Activated CD4-positive, alpha-beta T cell treated with anti-CD3 and anti-CD28 coated beads, Interleukin-2, Interleukin-4, amounts not matched to agents 100 ng/mL and 50 ng/mL, durations not matched to agents 16 hours and 8 hours (primary cell): ENCODE measurements at regions not wholly inside any gene's neighbourhood (a gene's known extent, or its start where the extent isn't known, plus 50 kb on each side); places are given as distances from the start of the nearest gene placed in this dataset.
"Not testable (repeated sequence)": the region's sequence is repeated elsewhere in the genome, so short reads cannot be mapped to it uniquely, and the experiment has no call there.

Experiments used
- DNase-seq: peaks from one replicate; pipeline ENCODE4 v3.0.0-alpha.2; 2020; ENCODE audit warnings: low spot score

GRCh38 chr5:23721336-23721735, 213.9 kb downstream of the PRDM9 start:
- no peak for DNase-seq

- DNase-seq: no peak
These were observed 219.9 kb downstream of the PRDM9 start for GRCh38 chr5:23727271-23727670.

- DNase-seq: no peak
These were observed 222.6 kb downstream of the PRDM9 start for GRCh38 chr5:23730023-23730422.

GRCh38 chr5:23740029-23740428, 232.6 kb downstream of the PRDM9 start:
- no peak for DNase-seq

GRCh38 chr5:23742701-23743100, 235.3 kb downstream of the PRDM9 start:
- no peak for DNase-seq

GRCh38 chr5:23755906-23756305, 248.5 kb downstream of the PRDM9 start:
- no peak for DNase-seq

- no peak for DNase-seq
These were observed 249.4 kb downstream of the PRDM9 start for GRCh38 chr5:23756779-23757178.

- DNase-seq: no peak
These were observed 255.8 kb downstream of the PRDM9 start for GRCh38 chr5:23763170-23763569.

GRCh38 chr5:23776684-23777083, 269.3 kb downstream of the PRDM9 start:
- no peak for DNase-seq

- DNase-seq: not testable (repeated sequence)
These were observed 292.9 kb downstream of the PRDM9 start for GRCh38 chr5:23800307-23800706.

- peak; percentile 4 for DNase-seq
These were observed 313.5 kb downstream of the PRDM9 start for GRCh38 chr5:23820765-23821471.

GRCh38 chr5:23823521-23823920, 316.1 kb downstream of the PRDM9 start:
- no peak for DNase-seq

- no peak for DNase-seq
These were observed 317.8 kb downstream of the PRDM9 start for GRCh38 chr5:23825196-23825595.

- no peak for DNase-seq
These were observed 332.7 kb downstream of the PRDM9 start for GRCh38 chr5:23840083-23840482.

GRCh38 chr5:23864786-23865185, 357.4 kb downstream of the PRDM9 start:
- no peak for DNase-seq

- DNase-seq: no peak
These were observed 370.4 kb downstream of the PRDM9 start for GRCh38 chr5:23877847-23878246.

- no peak for DNase-seq
These were observed 377.1 kb downstream of the PRDM9 start for GRCh38 chr5:23884405-23885031.

GRCh38 chr5:23893561-23893960, 386.2 kb downstream of the PRDM9 start:
- no peak for DNase-seq

GRCh38 chr5:23895614-23896013, 388.2 kb downstream of the PRDM9 start:
- no peak for DNase-seq

- no peak for DNase-seq
These were observed 423.6 kb downstream of the PRDM9 start for GRCh38 chr5:23930985-23931384.

GRCh38 chr5:23951261-23951928, 444.0 kb downstream of the PRDM9 start:
- not testable (repeated sequence) for DNase-seq

GRCh38 chr5:23963449-23963848, 456.0 kb downstream of the PRDM9 start:
- DNase-seq: no peak

GRCh38 chr5:23977365-23977764, 470.0 kb downstream of the PRDM9 start:
- no peak for DNase-seq
